ENCODE measurements at regions not wholly inside any gene's neighbourhood (a gene's known extent, or its start where the extent isn't known, plus 50 kb on each side); places are given as distances from the start of the nearest gene placed in this dataset.

GRCh38 chr13:37273836-37274235 lies 168.4 kb upstream of the CSNK1A1L start:
- TF ChIP-seq POLR2A (IDR thresholded peaks at IDR 0.05), result no peak
- TF ChIP-seq CTCF (IDR thresholded peaks at IDR 0.05 in 8 of 11, conservative IDR thresholded peaks at IDR 0.05 in 3 of 11), result no peak
- TF ChIP-seq POLR2AphosphoS5 (IDR thresholded peaks at IDR 0.05), result no peak
